Activated CD8-positive, alpha-beta T cell treated with anti-CD3 and anti-CD28 coated beads, Interleukin-2, amount 10 ng/mL, durations not matched to agents 7 days and 5 days (primary cell): ENCODE measurements at regions not wholly inside any gene's neighbourhood (a gene's known extent, or its start where the extent isn't known, plus 50 kb on each side); places are given as distances from the start of the nearest gene placed in this dataset.
"Not testable (repeated sequence)": the region's sequence is repeated elsewhere in the genome, so short reads cannot be mapped to it uniquely, and the experiment has no call there.

Source experiments
- ATAC-seq: fragments of 150-1000 bp; cut with Tn5 transposase; one replicate; pipeline ENCODE4 v1.10.0; 2021; ENCODE audit warnings: moderate library complexity
- CTCF ChIA-PET: fragments of 350-600 bp; sonication (Branson Sonifier 250); formaldehyde crosslinking; loops from one replicate; lab custom pipeline; 2021; ENCODE audit warnings: antibody characterized with exemption; lab: Charles Lee
- POLR2A ChIA-PET: fragments of 350-600 bp; sonication (Branson Sonifier 250); formaldehyde crosslinking; loops from one replicate; lab custom pipeline; 2021; ENCODE audit warnings: antibody characterized with exemption; lab: Charles Lee
- DNase-seq: peaks from one replicate; pipeline ENCODE4 v3.0.0-alpha.2; 2020
- H3K27ac Mint-ChIP-seq: one replicate; pipeline ENCODE4 v1.8.0; 2021; ENCODE audit warnings: mild to moderate bottlenecking, mixed read lengths
- H3K27me3 Mint-ChIP-seq: one replicate; pipeline ENCODE4 v1.8.0; 2021; ENCODE audit warnings: low read depth, mixed read lengths
- H3K36me3 Mint-ChIP-seq: one replicate; pipeline ENCODE4 v1.8.0; 2021; ENCODE audit warnings: low read depth, mixed read lengths
- H3K4me1 Mint-ChIP-seq: one replicate; pipeline ENCODE4 v1.8.0; 2021; ENCODE audit warnings: low read depth, mixed read lengths
- H3K4me3 Mint-ChIP-seq: one replicate; pipeline ENCODE4 v1.8.0; 2021; ENCODE audit warnings: mild to moderate bottlenecking, mixed read lengths
- H3K9me3 Mint-ChIP-seq: one replicate; pipeline ENCODE4 v1.8.0; 2022; ENCODE audit warnings: mixed read lengths; ENCODE audit not compliant: insufficient read depth

- no peak overlapping the region for H3K27ac Mint-ChIP-seq
- ChIA-PET POLR2A (no interaction called here), CTCF (no interaction called here)
- ATAC-seq = no peak
- no peaks in the 10 kb centered on the region for H3K4me1 Mint-ChIP-seq
- no peak overlapping the region for H3K4me3 Mint-ChIP-seq
- DNase-seq = no peak
- H3K36me3 Mint-ChIP-seq = no peaks in the 10 kb centered on the region
- no peaks in the 10 kb centered on the region for H3K27me3 Mint-ChIP-seq
- H3K9me3 Mint-ChIP-seq = peaks cover 12% of the 10 kb centered on the region
Observed at GRCh38 chr16:22712471-22712870, 101.5 kb upstream of the HS3ST2 start.

GRCh38 chr16:22718598-22718997, 95.4 kb upstream of the HS3ST2 start:
- H3K9me3 Mint-ChIP-seq, H3K27ac Mint-ChIP-seq, H3K27me3 Mint-ChIP-seq, H3K4me3 Mint-ChIP-seq, ATAC-seq, H3K4me1 Mint-ChIP-seq, H3K36me3 Mint-ChIP-seq, POLR2A ChIA-PET, DNase-seq, CTCF ChIA-PET: not testable (repeated sequence)

- CTCF ChIA-PET = no interaction called here
- H3K4me1 Mint-ChIP-seq = no peaks in the 10 kb centered on the region
- no peak overlapping the region for H3K4me3 Mint-ChIP-seq
- no peaks in the 10 kb centered on the region for H3K9me3 Mint-ChIP-seq
- no peaks in the 10 kb centered on the region for H3K36me3 Mint-ChIP-seq
- H3K27me3 Mint-ChIP-seq = no peaks in the 10 kb centered on the region
- no peak for ATAC-seq
- POLR2A ChIA-PET = no interaction called here
- no peak for DNase-seq
- H3K27ac Mint-ChIP-seq = no peak overlapping the region
Observed at GRCh38 chr16:22719945-22720344, 94.0 kb upstream of the HS3ST2 start.

- H3K36me3 Mint-ChIP-seq = no peaks in the 10 kb centered on the region
- no peak for DNase-seq
- no peak overlapping the region for H3K4me3 Mint-ChIP-seq
- CTCF ChIA-PET = no interaction called here
- no peak overlapping the region for H3K27ac Mint-ChIP-seq
- no peaks in the 10 kb centered on the region for H3K9me3 Mint-ChIP-seq
- no peak for ATAC-seq
- no peaks in the 10 kb centered on the region for H3K27me3 Mint-ChIP-seq
- POLR2A ChIA-PET = no interaction called here
- H3K4me1 Mint-ChIP-seq = no peaks in the 10 kb centered on the region
Observed at GRCh38 chr16:22721511-22722100, 92.4 kb upstream of the HS3ST2 start.

GRCh38 chr16:22722551-22723541, 91.1 kb upstream of the HS3ST2 start:
- H3K4me1 Mint-ChIP-seq, DNase-seq, H3K36me3 Mint-ChIP-seq, H3K9me3 Mint-ChIP-seq, H3K27ac Mint-ChIP-seq, ATAC-seq, CTCF ChIA-PET, H3K27me3 Mint-ChIP-seq, POLR2A ChIA-PET, H3K4me3 Mint-ChIP-seq: not testable (repeated sequence)

DNA sequence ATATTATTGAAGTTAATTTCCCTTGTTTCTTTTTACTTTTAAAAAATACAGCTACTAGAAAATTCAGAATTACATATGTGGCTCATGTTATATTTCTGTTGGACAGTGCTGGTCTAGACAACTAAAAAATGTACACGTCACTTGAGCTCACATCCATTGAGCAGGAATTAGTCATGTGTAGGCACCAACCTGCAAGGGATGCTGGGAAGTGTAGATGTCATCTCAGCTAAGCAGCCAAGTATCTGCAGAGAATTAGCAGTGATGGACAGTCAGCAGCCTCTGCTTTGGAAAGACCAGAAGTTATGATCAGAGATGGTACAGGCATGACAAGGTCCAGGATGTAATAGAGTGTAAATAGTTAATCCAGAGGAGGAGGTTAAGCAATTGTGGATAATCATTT, 87.1 kb upstream of the HS3ST2 start:
- Mint-ChIP-seq H3K9me3 (no peaks in the 10 kb centered on the region), H3K36me3 (no peaks in the 10 kb centered on the region), H3K27me3 (peaks cover 9% of the 10 kb centered on the region), H3K27ac (no peak overlapping the region), H3K4me3 (no peak overlapping the region), H3K4me1 (no peaks in the 10 kb centered on the region)
- ATAC-seq (no peak), DNase-seq (no peak)
- CTCF ChIA-PET = no interaction called here
- POLR2A ChIA-PET = no interaction called here

DNA sequence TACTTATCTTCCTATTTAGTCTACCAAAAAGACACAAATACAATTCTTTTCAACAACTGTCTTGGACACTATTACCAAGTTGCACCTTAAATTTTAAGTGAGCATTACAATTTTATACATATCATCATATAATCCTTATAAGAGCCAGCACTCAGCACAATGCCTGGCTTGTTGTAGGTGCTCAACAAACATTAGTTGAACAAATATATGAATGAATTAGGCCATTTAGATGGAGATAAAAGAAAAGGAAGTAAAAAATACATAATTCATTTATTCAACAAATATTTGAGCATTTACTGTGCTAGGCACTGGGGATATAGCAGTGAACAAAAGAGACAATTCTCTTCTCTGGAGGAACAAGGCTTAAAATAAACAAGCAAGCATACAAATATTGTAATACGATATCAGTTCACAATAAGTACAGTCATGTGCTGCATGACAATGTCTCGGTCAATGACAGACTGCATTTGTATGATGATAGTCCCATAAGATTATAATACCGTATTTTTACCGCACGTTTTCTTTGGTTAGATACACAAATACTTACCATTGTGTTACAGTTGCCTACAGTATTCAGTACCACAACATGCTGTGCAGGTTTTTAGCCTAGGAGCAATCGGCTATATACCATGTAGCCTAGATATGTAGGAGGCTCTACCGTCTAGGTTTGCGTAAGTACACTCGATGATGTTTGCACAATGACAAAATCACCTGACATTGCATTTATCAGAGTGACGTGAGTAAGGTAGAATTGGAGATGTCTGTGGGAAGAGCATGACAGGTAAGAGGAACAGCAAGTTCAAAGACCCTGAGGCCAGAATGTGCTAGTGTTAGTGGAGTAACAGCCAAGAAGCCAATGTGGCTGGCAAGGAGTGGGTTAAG, 86.4 kb upstream of the HS3ST2 start:
- Mint-ChIP-seq H3K36me3 (no peaks in the 10 kb centered on the region), H3K4me1 (no peaks in the 10 kb centered on the region), H3K4me3 (no peak overlapping the region), H3K27me3 (peaks cover 9% of the 10 kb centered on the region), H3K27ac (no peak overlapping the region), H3K9me3 (no peaks in the 10 kb centered on the region)
- POLR2A ChIA-PET = no interaction called here
- ATAC-seq (no peak), DNase-seq (no peak)
- CTCF ChIA-PET = no interaction called here

DNA sequence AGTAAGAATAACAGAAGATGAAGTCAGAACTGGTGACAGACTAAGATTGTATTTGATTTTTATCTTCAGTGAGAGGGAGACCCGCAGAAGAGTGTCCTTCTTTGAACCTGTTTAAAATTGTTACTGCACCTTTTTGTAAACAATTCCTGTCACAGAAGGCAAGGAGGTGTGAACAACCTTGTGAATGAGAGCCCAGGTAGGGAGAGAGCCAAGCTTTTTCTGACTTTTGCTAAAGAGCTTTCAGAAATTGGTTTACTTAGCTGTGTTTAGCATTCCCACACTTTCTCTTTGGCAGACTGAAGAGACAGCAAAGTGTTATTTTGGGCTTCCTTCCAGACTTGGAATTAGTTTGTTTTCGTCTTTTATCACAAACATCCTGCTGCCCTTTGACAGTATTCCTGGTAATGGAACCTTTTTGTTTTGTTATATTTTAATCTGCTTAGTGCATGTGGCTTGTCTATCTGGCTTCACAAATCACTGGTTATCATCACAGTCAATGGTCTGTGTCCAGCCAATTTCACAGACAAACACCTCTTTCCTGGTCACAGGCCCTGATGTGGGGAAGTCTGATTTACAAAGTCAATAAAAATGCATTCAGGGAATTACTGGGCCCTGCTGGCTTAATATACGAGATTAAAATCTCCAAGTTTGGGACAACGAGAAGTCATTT, 85.7 kb upstream of the HS3ST2 start:
- CTCF ChIA-PET = no interaction called here
- ATAC-seq (no peak), DNase-seq (no peak)
- no peaks in the 10 kb centered on the region for H3K4me1 Mint-ChIP-seq
- H3K4me3 Mint-ChIP-seq = no peak overlapping the region
- no peaks in the 10 kb centered on the region for H3K36me3 Mint-ChIP-seq
- POLR2A ChIA-PET = no interaction called here
- H3K27me3 Mint-ChIP-seq = peaks cover 9% of the 10 kb centered on the region
- no peaks in the 10 kb centered on the region for H3K9me3 Mint-ChIP-seq
- H3K27ac Mint-ChIP-seq = no peak overlapping the region

DNA sequence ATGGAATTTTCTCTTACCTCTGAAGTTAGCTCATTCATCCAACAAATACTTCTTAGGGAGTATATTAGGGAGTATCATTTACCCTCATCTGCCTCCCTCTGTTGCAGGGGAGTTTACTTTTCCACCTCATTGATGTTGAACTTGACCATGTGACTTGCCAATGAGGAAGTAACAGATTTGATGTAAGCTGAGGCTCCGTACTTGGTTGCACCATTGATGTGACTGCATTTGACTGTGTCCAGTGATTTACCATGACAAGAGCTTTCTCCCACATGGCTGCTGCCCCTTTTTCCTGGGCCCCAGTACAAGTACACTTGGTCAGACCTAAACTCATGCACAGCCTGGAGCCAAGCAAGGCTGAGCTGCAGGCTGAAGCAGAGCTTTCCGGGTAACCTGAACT, 81.6 kb upstream of the HS3ST2 start:
- H3K36me3 Mint-ChIP-seq = no peaks in the 10 kb centered on the region
- no peak overlapping the region for H3K4me3 Mint-ChIP-seq
- ChIA-PET CTCF (no interaction called here), POLR2A (no interaction called here)
- no peak for ATAC-seq
- no peak overlapping the region for H3K27ac Mint-ChIP-seq
- H3K4me1 Mint-ChIP-seq = no peaks in the 10 kb centered on the region
- H3K9me3 Mint-ChIP-seq = no peaks in the 10 kb centered on the region
- peaks cover 9% of the 10 kb centered on the region for H3K27me3 Mint-ChIP-seq
- DNase-seq = no peak

DNA sequence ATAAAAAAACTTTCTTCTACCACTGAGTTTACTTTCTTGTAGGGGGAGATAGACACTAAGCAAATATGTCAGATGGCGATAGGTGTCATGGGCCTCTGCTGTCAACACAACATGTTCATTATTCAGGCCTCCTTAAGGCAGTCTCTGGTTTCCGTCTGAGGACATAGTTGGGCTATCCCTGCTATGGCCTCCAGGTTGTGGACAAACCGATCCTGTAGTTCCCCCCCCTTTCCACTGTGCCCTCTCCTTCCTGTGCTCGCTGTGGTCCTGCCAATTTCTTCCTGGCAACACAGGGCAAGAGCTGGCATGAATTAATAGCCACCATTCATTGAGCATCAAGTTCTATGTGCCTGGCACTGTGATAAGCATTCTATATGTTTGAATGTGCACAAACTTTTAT, 81.0 kb upstream of the HS3ST2 start:
- ATAC-seq = no peak

GRCh38 chr16:22734368-22734767, 79.6 kb upstream of the HS3ST2 start:
- Mint-ChIP-seq H3K36me3 (no peaks in the 10 kb centered on the region), H3K4me3 (no peak overlapping the region), H3K27ac (no peak overlapping the region), H3K4me1 (no peaks in the 10 kb centered on the region), H3K9me3 (no peaks in the 10 kb centered on the region), H3K27me3 (peaks cover 2% of the 10 kb centered on the region)
- no peak for ATAC-seq
- DNase-seq = no peak
- CTCF ChIA-PET = no interaction called here
- POLR2A ChIA-PET = no interaction called here

More for the DNA sequence above, 81.0 kb upstream of the HS3ST2 start:
- H3K9me3 Mint-ChIP-seq = no peaks in the 10 kb centered on the region
- peaks cover 9% of the 10 kb centered on the region for H3K27me3 Mint-ChIP-seq
- DNase-seq = no peak
- ChIA-PET POLR2A (no interaction called here), CTCF (no interaction called here)
- no peaks in the 10 kb centered on the region for H3K36me3 Mint-ChIP-seq
- H3K4me3 Mint-ChIP-seq = no peak overlapping the region
- H3K4me1 Mint-ChIP-seq = no peaks in the 10 kb centered on the region
- no peak overlapping the region for H3K27ac Mint-ChIP-seq
